ENCODE measurements at regions not wholly inside any gene's neighbourhood (a gene's known extent, or its start where the extent isn't known, plus 50 kb on each side); places are given as distances from the start of the nearest gene placed in this dataset.

DNA sequence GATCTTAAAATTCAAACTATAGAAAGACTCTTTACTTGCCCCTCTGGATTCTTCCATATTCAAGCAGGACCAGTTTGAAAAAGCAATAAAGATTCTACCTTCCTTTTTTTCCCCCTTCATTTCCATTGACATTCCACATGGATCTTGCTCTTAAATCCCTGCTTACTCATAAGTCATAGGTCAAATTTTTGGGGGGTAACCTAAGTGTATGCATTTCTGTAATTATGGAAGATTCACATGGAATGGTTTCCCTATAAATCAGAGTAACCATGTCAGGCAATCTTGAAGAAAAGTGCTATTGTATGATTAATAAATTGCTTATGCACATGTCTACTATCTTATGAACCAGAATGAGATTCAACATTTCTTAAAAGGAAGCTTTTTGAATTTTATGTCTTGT is 551.0 kb downstream of the HAO1 start:
- TF ChIP-seq ZNF565 (CRISPR knock-in tag; conservative IDR thresholded peaks at IDR 0.05; ENCODE audit: low read depth) (no peak), ARNTL (CRISPR knock-in tag; IDR thresholded peaks at IDR 0.05; ENCODE audit: borderline replicate concordance, low read depth) (no peak), ZNF70 (CRISPR knock-in tag; IDR thresholded peaks at IDR 0.05) (no peak), GLIS3 (CRISPR knock-in tag; IDR thresholded peaks at IDR 0.05) (no peak)

Measured in SK-N-SH treated with all-trans-retinoic acid at 6 μM for 48 hours (cell line).